Transverse colon (tissue), 4 donors: ENCODE measurements at regions not wholly inside any gene's neighbourhood (a gene's known extent, or its start where the extent isn't known, plus 50 kb on each side); places are given as distances from the start of the nearest gene placed in this dataset.

ENCODE experiments used
- DNase-seq: peaks from one replicate; pipeline ENCODE4 v3.0.0-alpha.2; 2019
- H3K27ac ChIP-seq, 4 donors: fragments of 200-600 bp; sonication (generic); 2 replicates each; pipeline ENCODE4 v1.5.1; 2016 to 2018; ENCODE audit warnings: inconsistent platforms in 4 of 4
- H3K27me3 ChIP-seq: fragments of 200-600 bp; sonication (generic); 2 replicates; pipeline ENCODE4 v1.5.1; 2017; ENCODE audit warnings: inconsistent platforms
- H3K36me3 ChIP-seq, 4 donors: fragments of 200-600 bp; sonication (generic); 2 replicates each; pipeline ENCODE4 v1.5.1; 2017 to 2019; ENCODE audit warnings: inconsistent platforms in 4 of 4
- H3K4me1 ChIP-seq, 4 donors: fragments of 200-600 bp; sonication (generic); 2 replicates each; pipeline ENCODE4 v1.5.1; 2017 to 2020; ENCODE audit warnings: inconsistent platforms in 4 of 4
- H3K4me3 ChIP-seq, 4 donors: fragments of 200-600 bp; sonication (generic); 1 replicate in 1 of 4; 2 replicates in 3 of 4; pipeline versions ENCODE4 v1.5.1 to v1.6.1; 2017 to 2019; ENCODE audit warnings: inconsistent platforms in 4 of 4
- H3K9me3 ChIP-seq, 2 donors: fragments of 200-600 bp; sonication (generic); 2 replicates each; pipeline ENCODE4 v1.5.1; 2017 to 2019; ENCODE audit warnings: inconsistent platforms in 2 of 2
- EP300 ChIP-seq: sonication (generic); formaldehyde crosslinking; IDR thresholded peaks from one replicate; pipeline ENCODE4 v1.6.1; 2017; ENCODE audit warnings: antibody characterized with exemption, low read depth
- POLR2A ChIP-seq: fragments of 450-650 bp; IDR thresholded peaks from one replicate; pipeline ENCODE4 v1.6.1; 2016; ENCODE audit warnings: antibody characterized with exemption, mild to moderate bottlenecking, moderate library complexity
- POLR2AphosphoS5 ChIP-seq, 3 donors: sonication (generic); formaldehyde crosslinking; IDR thresholded peaks; one replicate each; pipeline ENCODE4 v1.6.1; 2016; ENCODE audit warnings: antibody characterized with exemption in 3 of 3
- WGBS, 2 donors: methylation state at CpG; one replicate each; pipeline ENCODE4 v1.1.5; 2018; ENCODE audit warnings: low coverage in 1 of 2; 5-methylcytosine and 5-hydroxymethylcytosine counted together
- in situ Hi-C, 4 donors: fragments of 200-750 bp; cut with MboI; loops; one replicate each; pipeline versions ENCODE4 v1.15.0 to v1.15.1; 2017; ENCODE audit warnings: low sequenced_read_pairs in 3 of 4, low pct_ligation_motif_present in 1 of 4, low pct_unique_long_range_greater_than_20kb in 1 of 4
- intact Hi-C: fragments of 100-400 bp; cut with DNase I; formaldehyde crosslinking; loops from one replicate; pipeline ENCODE4 v1.15.1; 2023; ENCODE audit warnings: low total_unique reads
- TF ChIP-seq, protein P1 (sequence below), 5 experiments: fragments of 200-600 bp in 3 of 5; fragments of 450-650 bp in 2 of 5; sonication (generic) in 3 of 5; IDR thresholded peaks; 1 replicate in 2 of 5; 2 replicates in 3 of 5; pipeline ENCODE4 v1.5.1; 2016 to 2017; ENCODE audit warnings: antibody characterized with exemption in 5 of 5, inconsistent platforms in 3 of 5, mild to moderate bottlenecking in 2 of 5, moderate library complexity in 1 of 5

DNA sequence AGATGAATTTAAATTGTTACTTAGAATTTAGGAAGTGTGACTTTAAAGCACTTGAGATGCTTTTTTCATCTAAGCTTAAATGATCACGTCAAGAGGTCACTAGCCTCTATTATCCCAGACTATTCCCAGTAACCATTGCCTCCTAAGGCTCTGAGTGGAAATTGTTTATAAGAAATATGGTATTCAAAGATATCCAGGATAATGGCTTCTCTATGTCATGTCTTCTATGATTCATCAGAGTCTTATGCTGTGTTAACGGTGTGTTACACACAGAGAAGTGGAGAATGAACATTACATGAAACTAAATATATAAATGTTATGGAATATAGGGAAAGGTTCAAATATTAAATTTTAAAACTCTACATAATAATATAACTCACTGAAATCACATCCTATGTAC lies 79.8 kb upstream of the NBEA start:
- whole genome bisulfite sequencing, 2 donors, result 78 to 88% methylated on average over 2 of the region's 2 CpGs

DNA sequence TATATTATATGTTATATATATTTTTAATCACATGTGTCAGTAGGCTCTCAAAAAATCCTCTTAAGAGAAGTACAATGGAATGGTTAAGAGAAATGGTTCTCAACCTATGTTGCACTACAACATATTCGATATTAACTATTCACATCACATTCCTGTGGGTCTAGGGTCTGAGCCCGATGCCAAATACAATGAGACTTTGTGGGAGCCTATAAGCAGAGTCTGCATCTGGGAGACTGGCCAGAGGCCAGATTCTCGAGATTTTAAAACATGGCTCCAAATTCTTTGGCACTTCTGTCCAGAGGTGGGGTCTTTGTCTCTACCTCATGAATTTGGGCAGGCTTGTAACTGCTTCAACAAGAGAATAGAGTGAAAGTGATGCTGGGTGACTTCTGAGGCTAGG lies 79.4 kb upstream of the NBEA start:
- in situ Hi-C loops, result no loop called here
- 80 to 82% methylated on average over 1 to 3 of the region's 3 CpGs for WGBS, 2 donors
- Histone ChIP-seq H3K9me3 (no peaks in the 10 kb centered on the region), H3K4me3 (no peak overlapping the region), H3K27ac (no peak overlapping the region), H3K36me3 (no peaks in the 10 kb centered on the region), H3K4me1 (no peaks in the 10 kb centered on the region), H3K27me3 (no peaks in the 10 kb centered on the region)
- TF ChIP-seq EP300 (no peak), POLR2A (no peak), POLR2AphosphoS5 (IDR thresholded peaks at IDR 0.05) (no peak)
- TF ChIP-seq, protein P1, sequence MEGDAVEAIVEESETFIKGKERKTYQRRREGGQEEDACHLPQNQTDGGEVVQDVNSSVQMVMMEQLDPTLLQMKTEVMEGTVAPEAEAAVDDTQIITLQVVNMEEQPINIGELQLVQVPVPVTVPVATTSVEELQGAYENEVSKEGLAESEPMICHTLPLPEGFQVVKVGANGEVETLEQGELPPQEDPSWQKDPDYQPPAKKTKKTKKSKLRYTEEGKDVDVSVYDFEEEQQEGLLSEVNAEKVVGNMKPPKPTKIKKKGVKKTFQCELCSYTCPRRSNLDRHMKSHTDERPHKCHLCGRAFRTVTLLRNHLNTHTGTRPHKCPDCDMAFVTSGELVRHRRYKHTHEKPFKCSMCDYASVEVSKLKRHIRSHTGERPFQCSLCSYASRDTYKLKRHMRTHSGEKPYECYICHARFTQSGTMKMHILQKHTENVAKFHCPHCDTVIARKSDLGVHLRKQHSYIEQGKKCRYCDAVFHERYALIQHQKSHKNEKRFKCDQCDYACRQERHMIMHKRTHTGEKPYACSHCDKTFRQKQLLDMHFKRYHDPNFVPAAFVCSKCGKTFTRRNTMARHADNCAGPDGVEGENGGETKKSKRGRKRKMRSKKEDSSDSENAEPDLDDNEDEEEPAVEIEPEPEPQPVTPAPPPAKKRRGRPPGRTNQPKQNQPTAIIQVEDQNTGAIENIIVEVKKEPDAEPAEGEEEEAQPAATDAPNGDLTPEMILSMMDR (IDR thresholded peaks at IDR 0.05), result no peak
- DNase-seq, result no peak
- intact Hi-C loops, result no loop called here

More for the DNA sequence above, 79.8 kb upstream of the NBEA start:
- Histone ChIP-seq H3K27me3 (no peaks in the 10 kb centered on the region), H3K4me1 (no peaks in the 10 kb centered on the region), H3K9me3 (no peaks in the 10 kb centered on the region), H3K36me3 (no peaks in the 10 kb centered on the region), H3K27ac (no peak overlapping the region), H3K4me3 (no peak overlapping the region)
- TF ChIP-seq POLR2A (no peak), POLR2AphosphoS5 (IDR thresholded peaks at IDR 0.05) (no peak), EP300 (no peak)
- TF ChIP-seq, protein P1 (IDR thresholded peaks at IDR 0.05), result no peak
- DNase-seq, result no peak
- in situ Hi-C loops, result no loop called here
- intact Hi-C loops, result no loop called here

DNA sequence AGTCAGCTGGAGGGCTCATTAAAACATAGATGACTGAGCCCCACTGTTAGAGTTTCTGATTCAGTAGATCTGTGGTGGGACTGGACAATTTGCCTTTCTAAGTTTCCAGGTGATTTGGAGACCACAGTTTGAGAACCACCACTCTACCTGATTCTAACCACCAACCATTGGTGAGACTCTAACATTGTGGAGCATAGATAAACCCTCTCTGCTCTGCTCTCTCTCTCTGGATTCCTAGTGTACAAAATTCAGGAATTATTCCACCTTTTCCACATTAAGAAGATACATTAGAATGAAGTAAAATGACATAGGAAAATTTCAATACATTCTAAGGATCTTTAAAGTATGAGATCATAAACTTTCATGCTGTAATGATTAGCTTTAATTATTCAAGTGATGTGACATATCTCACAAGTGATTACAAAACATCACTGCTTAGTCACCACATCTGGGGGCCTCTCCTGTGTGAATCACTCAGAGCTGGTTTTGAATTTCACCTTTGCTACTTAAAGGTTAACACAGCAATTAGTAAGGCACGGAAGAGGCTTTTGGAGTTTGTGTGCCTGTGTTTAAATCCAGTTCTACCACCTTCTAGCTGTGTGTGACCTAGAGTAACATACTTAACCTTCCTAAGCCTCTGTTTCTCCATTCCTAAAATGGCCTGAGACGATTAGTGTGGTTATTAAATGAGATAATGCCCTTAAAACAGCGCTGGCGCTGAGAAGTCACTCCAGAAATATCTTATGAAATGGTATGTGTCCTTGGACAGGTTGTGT lies 78.5 kb upstream of the NBEA start:
- no peak overlapping the region for H3K4me3 ChIP-seq
- in situ Hi-C loops (no loop called here), intact Hi-C loops (no loop called here)
- no peaks in the 10 kb centered on the region for H3K4me1 ChIP-seq
- H3K27me3 ChIP-seq, result no peaks in the 10 kb centered on the region
- H3K27ac ChIP-seq, result no peak overlapping the region
- H3K36me3 ChIP-seq, result no peaks in the 10 kb centered on the region
- H3K9me3 ChIP-seq, result no peaks in the 10 kb centered on the region
- no peak for TF ChIP-seq POLR2AphosphoS5 (IDR thresholded peaks at IDR 0.05)
- no peak for TF ChIP-seq POLR2A
- TF ChIP-seq EP300, result no peak
- TF ChIP-seq, protein P1 (IDR thresholded peaks at IDR 0.05), result no peak
- no peak for DNase-seq
- WGBS, 2 donors, result 79 to 83% methylated on average over 4 of the region's 4 CpGs

DNA sequence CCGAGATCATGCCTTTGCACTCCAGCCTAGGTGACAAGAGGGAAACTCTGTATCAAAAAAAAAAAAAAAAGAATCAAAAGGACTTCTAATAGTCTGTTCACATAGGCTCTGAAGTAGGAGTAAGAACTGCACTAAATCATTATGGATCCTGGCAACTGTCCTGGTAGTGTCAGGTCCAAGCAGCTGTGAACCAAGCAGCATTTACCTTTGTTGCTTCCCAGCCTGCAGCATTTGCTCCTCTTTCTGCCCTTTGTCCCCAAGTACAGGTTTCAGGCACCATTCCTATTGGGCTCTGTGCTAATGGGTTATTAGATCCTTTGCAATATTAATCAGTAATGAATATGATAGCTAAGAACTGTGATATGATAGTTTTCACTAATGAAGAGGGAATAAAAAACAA lies 77.4 kb upstream of the NBEA start:
- DNase-seq, result no peak
- no peaks in the 10 kb centered on the region for H3K27me3 ChIP-seq
- intact Hi-C loops, result no loop called here
- TF ChIP-seq POLR2A (no peak), EP300 (no peak), POLR2AphosphoS5 (IDR thresholded peaks at IDR 0.05) (no peak)
- TF ChIP-seq, protein P1 (IDR thresholded peaks at IDR 0.05), result no peak
- no peaks in the 10 kb centered on the region for H3K36me3 ChIP-seq
- H3K4me3 ChIP-seq, result no peak overlapping the region
- no peaks in the 10 kb centered on the region for H3K4me1 ChIP-seq
- no peaks in the 10 kb centered on the region for H3K9me3 ChIP-seq
- H3K27ac ChIP-seq, result no peak overlapping the region
- in situ Hi-C loops, result no loop called here
- WGBS, 2 donors, result 75 to 80% methylated on average over 1 of the region's 1 CpG
